HepG2 (cell line): ENCODE measurements at regions not wholly inside any gene's neighbourhood (a gene's known extent, or its start where the extent isn't known, plus 50 kb on each side); places are given as distances from the start of the nearest gene placed in this dataset.

Source experiments
- ATAC-seq: fragments of 200-7000 bp; cut with Tn5 transposase; 3 replicates; pipeline ENCODE4 v1.9.1; 2020; ENCODE audit warnings: mild to moderate bottlenecking, moderate library complexity
- BruUV-seq: library from RNA; stranded (reverse); fragments of 400-500 nt; replicated peaks from 2 replicates; lab custom pipeline; 2021; lab: Mats Ljungman, UMichigan
- CTCF ChIA-PET: fragments of 300-600 bp; formaldehyde crosslinking; extraction: SDS; loops from one replicate; lab custom pipeline; 2021; ENCODE audit warnings: low total read pairs, inconsistent platforms, low intra/inter-chr PET ratio; lab: Yijun Ruan, JAX
- POLR2A ChIA-PET: fragments of 350-600 bp; sonication (Branson Sonifier 250); formaldehyde crosslinking; loops from one replicate; lab custom pipeline; 2020; ENCODE audit warnings: antibody characterized with exemption, inconsistent platforms; lab: Yijun Ruan, JAX
- DNase-seq: peaks from one replicate; pipeline ENCODE4 v3.0.0-alpha.2; 2015; ENCODE audit warnings: low spot score
- FAIRE-seq: peaks from 3 replicates; lab custom pipeline; 2011; peaks lifted over from hg19 to GRCh38; lab: Jason Lieb, UNC
- H2AFZ ChIP-seq: one replicate; pipeline ENCODE4 v1.6.1; 2011; ENCODE audit warnings: low read length, inconsistent platforms
- H3K27ac ChIP-seq: fragments of 300-600 bp; 3 replicates; pipeline ENCODE4 v1.8.0; 2011; ENCODE audit warnings: mixed run types, mild to moderate bottlenecking, mixed read lengths, low read length, inconsistent platforms; ENCODE audit not compliant: insufficient read depth; ENCODE audit errors: extremely low read length
- H3K27me3 ChIP-seq, 2 experiments: fragments of 200-600 bp in 1 of 2; 2 replicates in 1 of 2; 3 replicates in 1 of 2; pipeline versions ENCODE4 v1.6.0 to v1.8.0; 2011; ENCODE audit warnings: low read length in 2 of 2, mild to moderate bottlenecking in 2 of 2, moderate library complexity in 2 of 2, inconsistent platforms in 1 of 2; ENCODE audit not compliant: insufficient read depth in 2 of 2, control insufficient read depth in 1 of 2
- H3K36me3 ChIP-seq, 2 experiments: fragments of 200-600 bp in 1 of 2; replicated peaks in 1 of 2; 2 replicates in 1 of 2; 3 replicates in 1 of 2; pipeline versions ENCODE4 v1.5.1 to v1.8.0; 2011; ENCODE audit warnings: low read length in 2 of 2, inconsistent platforms in 1 of 2; ENCODE audit not compliant: insufficient read depth in 2 of 2, control insufficient read depth in 1 of 2
- H3K4me1 ChIP-seq: 2 replicates; pipeline ENCODE4 v1.5.1; 2012; ENCODE audit warnings: low read length, inconsistent platforms; ENCODE audit not compliant: insufficient read depth
- H3K4me2 ChIP-seq: 2 replicates; pipeline ENCODE4 v1.6.0; 2011; ENCODE audit warnings: low read depth, low read length, inconsistent platforms
- H3K4me3 ChIP-seq, 3 experiments: fragments of 200-600 bp in 1 of 3; sonication (generic), shearing (Covaris generic) in 1 of 3; replicated peaks in 1 of 3; 2 replicates each; pipeline ENCODE4 v1.5.1; 2011 to 2016; ENCODE audit warnings: low read length in 3 of 3, inconsistent platforms in 2 of 3, low read depth in 2 of 3, mild to moderate bottlenecking in 2 of 3, control low read depth in 1 of 3, mixed read lengths in 1 of 3; ENCODE audit not compliant: insufficient read depth in 1 of 3
- H3K79me2 ChIP-seq: one replicate; pipeline ENCODE4 v1.6.1; 2011; ENCODE audit warnings: low read length, inconsistent platforms; ENCODE audit not compliant: insufficient read depth
- H3K9ac ChIP-seq: 2 replicates; pipeline ENCODE4 v1.6.0; 2011; ENCODE audit warnings: mild to moderate bottlenecking, low read depth, low read length, inconsistent platforms; ENCODE audit not compliant: insufficient read depth
- H3K9me3 ChIP-seq: 2 replicates; pipeline ENCODE4 v1.5.1; 2012; ENCODE audit warnings: mild to moderate bottlenecking, low read length
- H4K20me1 ChIP-seq: 2 replicates; pipeline ENCODE4 v1.6.0; 2011; ENCODE audit warnings: inconsistent platforms, mild to moderate bottlenecking, low read length, moderate library complexity; ENCODE audit not compliant: insufficient read depth
- ATF7-NPFF ChIP-seq: sonication (generic); formaldehyde crosslinking; IDR thresholded peaks from 2 replicates; pipeline ENCODE4 v1.8.1; 2023; ENCODE audit warnings: mild to moderate bottlenecking, low read depth, missing genetic modification reagents, moderate library complexity
- ELF3 ChIP-seq: IDR thresholded peaks from 2 replicates; pipeline ENCODE4 v1.6.1; 2016; ENCODE audit warnings: missing genetic modification reagents, missing compliant biosample characterization
- EP300 ChIP-seq, 3 experiments: sonication (generic) in 1 of 3; formaldehyde crosslinking in 1 of 3; IDR thresholded peaks; 2 replicates each; pipeline versions ENCODE4 v1.5.1 to v1.6.1; 2011 to 2020; ENCODE audit warnings: low read depth in 2 of 3, low read length in 2 of 3, borderline replicate concordance in 1 of 3, improper control_type of control experiment in 1 of 3, mild to moderate bottlenecking in 1 of 3, missing genetic modification reagents in 1 of 3, moderate library complexity in 1 of 3
- FOXM1 ChIP-seq: sonication (generic); formaldehyde crosslinking; IDR thresholded peaks from 2 replicates; pipeline ENCODE4 v1.5.0; 2020; ENCODE audit warnings: missing genetic modification reagents
- HHEX ChIP-seq: IDR thresholded peaks from 2 replicates; pipeline ENCODE4 v1.6.1; 2016; ENCODE audit warnings: control low read depth
- NFIB ChIP-seq: sonication (generic); formaldehyde crosslinking; IDR thresholded peaks from 2 replicates; pipeline ENCODE4 v1.9.0; 2021; ENCODE audit warnings: missing genetic modification reagents, mild to moderate bottlenecking, borderline replicate concordance
- SRSF4 ChIP-seq: fragments of 200-400 bp; formaldehyde crosslinking; IDR thresholded peaks from one replicate; pipeline ENCODE4 v1.6.1; 2018; ENCODE audit warnings: mild to moderate bottlenecking, low read depth, low read length, moderate library complexity; ENCODE audit not compliant: poor library complexity, severe bottlenecking
- SYNCRIP ChIP-seq: fragments of 200-400 bp; formaldehyde crosslinking; IDR thresholded peaks from 2 replicates; pipeline ENCODE4 v1.6.1; 2018; ENCODE audit warnings: mild to moderate bottlenecking, low read depth, low read length; ENCODE audit not compliant: insufficient read depth
- ZNF570 ChIP-seq: sonication (generic); formaldehyde crosslinking; IDR thresholded peaks from 2 replicates; pipeline ENCODE4 v1.4.0; 2020; ENCODE audit warnings: mild to moderate bottlenecking, missing genetic modification reagents, borderline replicate concordance
- WGBS: methylation state at CpG from one replicate; pipeline ENCODE4 v1.1.6; 2017; ENCODE audit warnings: low lambda C conversion rate; 5-methylcytosine and 5-hydroxymethylcytosine counted together
- in situ Hi-C: cut with HindIII; loops from 2 replicates; pipeline ENCODE4 v1.10.0; 2017; ENCODE audit warnings: low pct_unique_long_range_greater_than_20kb; ENCODE audit not compliant: extremely low pct_ligation_motif_present
- intact Hi-C: fragments of 100-400 bp; cut with micrococcal nuclease; formaldehyde crosslinking; loops from one replicate; pipeline ENCODE4 v1.10.0; 2022; ENCODE audit not compliant: unreplicated experiment
- TF ChIP-seq, protein P1 (sequence below): IDR thresholded peaks from 2 replicates; pipeline ENCODE4 v1.6.1; 2016; ENCODE audit warnings: missing biosample characterization, missing genetic modification reagents, low read depth
- TF ChIP-seq, protein P2 (sequence below): sonication (generic); formaldehyde crosslinking; IDR thresholded peaks from 2 replicates; pipeline ENCODE4 v1.5.0; 2020; ENCODE audit warnings: missing genetic modification reagents, mild to moderate bottlenecking, borderline replicate concordance
- TF ChIP-seq, protein P3 (sequence below): IDR thresholded peaks from 2 replicates; pipeline ENCODE4 v1.6.1; 2016; ENCODE audit warnings: low read depth

DNA sequence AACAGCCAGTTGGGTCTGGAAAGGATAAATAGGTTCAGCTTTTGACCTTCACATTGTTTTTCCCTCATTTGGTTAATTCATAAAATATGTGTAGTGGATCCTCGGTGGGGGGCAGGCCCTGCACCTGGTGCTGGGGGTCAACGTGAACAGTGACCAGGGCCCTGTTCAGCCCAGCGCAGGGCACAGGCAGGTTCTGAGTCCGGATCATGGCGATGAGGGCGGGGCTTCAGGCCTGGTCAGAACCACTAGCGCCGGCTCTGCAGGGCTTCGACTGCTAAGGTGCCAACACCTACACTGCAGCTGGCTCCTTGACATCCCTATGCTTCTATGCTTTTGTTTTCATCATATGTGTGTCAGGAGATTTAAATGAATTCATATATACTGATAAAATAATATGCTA is 177.7 kb downstream of the CXCL12 start:
- Histone ChIP-seq H3K79me2 (no peaks in the 10 kb centered on the region), H3K9me3 (peaks cover 5% of the 10 kb centered on the region; the same call in 1 of the 2 replicates), H3K4me1 (peaks cover 40% of the 10 kb centered on the region), H3K4me2 (no peak overlapping the region), H3K27ac (no peak overlapping the region), H2AFZ (no peak overlapping the region), H3K27me3 (no peaks in the 10 kb centered on the region), H3K9ac (no peak overlapping the region), H3K36me3 (no peaks in the 10 kb centered on the region), H3K4me3 (no peak overlapping the region), H4K20me1 (no peaks in the 10 kb centered on the region)
- BruUV-seq = no TSS peak
- no peak for DNase-seq
- ChIA-PET CTCF (no interaction called here), POLR2A (interaction anchor here (0.9 kb wide), 1 partner anchor 14 kb away, joined by 3 read pairs; no protein-coding TSS in a partner anchor)
- FAIRE-seq = no peak
- intact Hi-C loops = no loop called here
- in situ Hi-C loops = no loop called here
- no peak for TF ChIP-seq SRSF4
- TF ChIP-seq, protein P1, sequence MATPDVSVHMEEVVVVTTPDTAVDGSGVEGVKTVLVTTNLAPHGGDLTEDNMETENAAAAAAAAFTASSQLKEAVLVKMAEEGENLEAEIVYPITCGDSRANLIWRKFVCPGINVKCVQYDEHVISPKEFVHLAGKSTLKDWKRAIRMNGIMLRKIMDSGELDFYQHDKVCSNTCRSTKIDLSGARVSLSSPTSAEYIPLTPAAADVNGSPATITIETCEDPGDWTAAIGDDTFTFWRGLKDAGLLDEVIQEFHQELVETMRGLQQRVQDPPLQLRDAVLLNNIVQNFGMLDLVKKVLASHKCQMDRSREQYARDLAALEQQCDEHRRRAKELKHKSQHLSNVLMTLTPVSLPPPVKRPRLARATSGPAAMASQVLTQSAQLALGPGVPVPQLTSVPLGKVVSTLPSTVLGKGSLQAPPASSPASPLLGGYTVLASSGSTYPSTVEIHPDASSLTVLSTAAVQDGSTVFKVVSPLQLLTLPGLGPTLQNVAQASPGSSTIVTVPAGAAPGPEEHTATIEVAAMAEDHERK (CRISPR knock-in tag) = no peak
- TF ChIP-seq NFIB (CRISPR knock-in tag) = no peak
- TF ChIP-seq, protein P2, sequence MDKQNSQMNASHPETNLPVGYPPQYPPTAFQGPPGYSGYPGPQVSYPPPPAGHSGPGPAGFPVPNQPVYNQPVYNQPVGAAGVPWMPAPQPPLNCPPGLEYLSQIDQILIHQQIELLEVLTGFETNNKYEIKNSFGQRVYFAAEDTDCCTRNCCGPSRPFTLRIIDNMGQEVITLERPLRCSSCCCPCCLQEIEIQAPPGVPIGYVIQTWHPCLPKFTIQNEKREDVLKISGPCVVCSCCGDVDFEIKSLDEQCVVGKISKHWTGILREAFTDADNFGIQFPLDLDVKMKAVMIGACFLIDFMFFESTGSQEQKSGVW (CRISPR knock-in tag) = no peak
- no peak for TF ChIP-seq ZNF570
- TF ChIP-seq FOXM1 (CRISPR knock-in tag) = no peak
- no peak for TF ChIP-seq HHEX (CRISPR knock-in tag)
- TF ChIP-seq, protein P3, sequence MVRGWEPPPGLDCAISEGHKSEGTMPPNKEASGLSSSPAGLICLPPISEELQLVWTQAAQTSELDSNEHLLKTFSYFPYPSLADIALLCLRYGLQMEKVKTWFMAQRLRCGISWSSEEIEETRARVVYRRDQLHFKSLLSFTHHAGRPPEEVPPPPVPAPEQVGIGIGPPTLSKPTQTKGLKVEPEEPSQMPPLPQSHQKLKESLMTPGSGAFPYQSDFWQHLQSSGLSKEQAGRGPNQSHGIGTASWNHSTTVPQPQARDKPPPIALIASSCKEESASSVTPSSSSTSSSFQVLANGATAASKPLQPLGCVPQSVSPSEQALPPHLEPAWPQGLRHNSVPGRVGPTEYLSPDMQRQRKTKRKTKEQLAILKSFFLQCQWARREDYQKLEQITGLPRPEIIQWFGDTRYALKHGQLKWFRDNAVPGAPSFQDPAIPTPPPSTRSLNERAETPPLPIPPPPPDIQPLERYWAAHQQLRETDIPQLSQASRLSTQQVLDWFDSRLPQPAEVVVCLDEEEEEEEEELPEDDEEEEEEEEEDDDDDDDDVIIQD (CRISPR knock-in tag) = no peak
- no peak for TF ChIP-seq EP300 (IDR thresholded peaks at IDR 0.05; ENCODE audit: low read depth in 2 of 2, low read length in 2 of 2)
- TF ChIP-seq EP300 (CRISPR knock-in tag; IDR thresholded peaks at IDR 0.05; ENCODE audit: borderline replicate concordance) = no peak
- TF ChIP-seq ELF3 (CRISPR knock-in tag) = no peak
- TF ChIP-seq ATF7-NPFF (CRISPR knock-in tag) = no peak
- no peak for TF ChIP-seq SYNCRIP
- 87% methylated on average over 5 of the region's 9 CpGs for WGBS
- ATAC-seq = no peak
